GM12891 (cell line): ENCODE measurements at regions not wholly inside any gene's neighbourhood (a gene's known extent, or its start where the extent isn't known, plus 50 kb on each side); places are given as distances from the start of the nearest gene placed in this dataset.

ENCODE experiments used
- POLR2A ChIP-seq: IDR thresholded peaks from 2 replicates; pipeline ENCODE4 v1.6.1; 2011; ENCODE audit warnings: low read depth, low read length, control low read depth
- POLR2AphosphoS5 ChIP-seq: IDR thresholded peaks from 2 replicates; pipeline ENCODE4 v1.6.1; 2011; ENCODE audit warnings: low read depth, low read length, control low read depth
- TAF1 ChIP-seq: IDR thresholded peaks from 2 replicates; pipeline ENCODE4 v1.6.1; 2011; ENCODE audit warnings: low read depth, low read length, control low read depth

DNA sequence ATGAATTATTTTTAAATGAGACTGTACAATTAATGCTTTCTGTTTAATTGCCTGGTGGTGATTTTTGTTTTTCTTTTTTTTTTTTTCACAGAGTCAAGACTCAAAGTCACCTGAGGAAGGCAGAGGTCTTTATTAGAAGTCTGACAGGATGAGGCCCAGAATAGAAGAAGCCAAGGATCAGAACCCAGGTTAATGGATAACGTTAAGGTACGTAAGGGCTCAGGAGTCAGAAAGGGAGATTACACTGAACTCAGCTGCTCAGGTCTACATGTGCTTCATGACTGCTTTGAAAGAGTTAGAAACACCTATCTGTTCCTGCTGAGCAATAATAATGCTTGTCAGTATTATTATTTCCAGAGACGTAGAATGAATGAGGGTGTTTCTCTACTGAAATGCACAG is 196.5 kb downstream of the LRATD1 start:
- TF ChIP-seq POLR2AphosphoS5 = no peak
- no peak for TF ChIP-seq TAF1
- no peak for TF ChIP-seq POLR2A
